ENCODE measurements at regions not wholly inside any gene's neighbourhood (a gene's known extent, or its start where the extent isn't known, plus 50 kb on each side); places are given as distances from the start of the nearest gene placed in this dataset.

DNA sequence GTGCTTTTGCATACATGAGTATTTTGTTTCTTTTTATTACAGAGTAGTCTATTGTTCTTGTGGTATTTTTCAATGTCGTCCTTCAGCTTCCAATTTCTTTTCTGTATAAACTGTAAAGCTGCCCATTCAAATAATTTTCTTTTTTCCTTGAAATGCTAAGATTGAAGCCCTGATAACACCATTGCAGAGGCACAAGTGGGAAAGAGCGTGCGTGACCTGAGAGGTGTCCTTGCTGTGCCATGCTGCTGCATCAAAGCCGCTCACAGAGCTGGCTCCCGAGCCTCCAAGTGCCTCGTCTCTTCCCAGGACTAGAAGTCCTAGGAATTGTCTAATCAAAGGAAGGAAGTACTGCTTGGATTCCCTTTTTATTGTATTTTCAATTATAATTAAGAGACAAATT, 101.9 kb upstream of the PFN2 start:
- TF ChIP-seq, protein P1, sequence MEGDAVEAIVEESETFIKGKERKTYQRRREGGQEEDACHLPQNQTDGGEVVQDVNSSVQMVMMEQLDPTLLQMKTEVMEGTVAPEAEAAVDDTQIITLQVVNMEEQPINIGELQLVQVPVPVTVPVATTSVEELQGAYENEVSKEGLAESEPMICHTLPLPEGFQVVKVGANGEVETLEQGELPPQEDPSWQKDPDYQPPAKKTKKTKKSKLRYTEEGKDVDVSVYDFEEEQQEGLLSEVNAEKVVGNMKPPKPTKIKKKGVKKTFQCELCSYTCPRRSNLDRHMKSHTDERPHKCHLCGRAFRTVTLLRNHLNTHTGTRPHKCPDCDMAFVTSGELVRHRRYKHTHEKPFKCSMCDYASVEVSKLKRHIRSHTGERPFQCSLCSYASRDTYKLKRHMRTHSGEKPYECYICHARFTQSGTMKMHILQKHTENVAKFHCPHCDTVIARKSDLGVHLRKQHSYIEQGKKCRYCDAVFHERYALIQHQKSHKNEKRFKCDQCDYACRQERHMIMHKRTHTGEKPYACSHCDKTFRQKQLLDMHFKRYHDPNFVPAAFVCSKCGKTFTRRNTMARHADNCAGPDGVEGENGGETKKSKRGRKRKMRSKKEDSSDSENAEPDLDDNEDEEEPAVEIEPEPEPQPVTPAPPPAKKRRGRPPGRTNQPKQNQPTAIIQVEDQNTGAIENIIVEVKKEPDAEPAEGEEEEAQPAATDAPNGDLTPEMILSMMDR (IDR thresholded peaks at IDR 0.05; ENCODE audit: control extremely low read depth in 1 of 3, insufficient read depth in 1 of 3, low read depth in 1 of 3, low read length in 3 of 3): no peak
- no peak for TF ChIP-seq EGR1 (IDR thresholded peaks at IDR 0.05; ENCODE audit: borderline replicate concordance, low read depth, low read length)
- no peak for TF ChIP-seq JUND (IDR thresholded peaks at IDR 0.05; ENCODE audit: low read length)
- TF ChIP-seq SIN3A (conservative IDR thresholded peaks at IDR 0.05 in 1 of 2, IDR thresholded peaks at IDR 0.05 in 1 of 2; ENCODE audit: low read depth in 1 of 2, low read length in 2 of 2): no peak
- no peak for TF ChIP-seq BACH1 (IDR thresholded peaks at IDR 0.05; ENCODE audit: low read length)
- no peak for TF ChIP-seq CBX5 (IDR thresholded peaks at IDR 0.05; ENCODE audit: low read depth, low read length)
- no peak for TF ChIP-seq BRCA1 (IDR thresholded peaks at IDR 0.05; ENCODE audit: low read depth, low read length)
